GM21717 (cell line): ENCODE measurements at regions not wholly inside any gene's neighbourhood (a gene's known extent, or its start where the extent isn't known, plus 50 kb on each side); places are given as distances from the start of the nearest gene placed in this dataset.
"Not testable (repeated sequence)": the region's sequence is repeated elsewhere in the genome, so short reads cannot be mapped to it uniquely, and the experiment has no call there.

Experiments
- ATAC-seq: cut with Tn5 transposase; IDR thresholded peaks from one replicate; pipeline ENCODE4 v1.9.1; 2021; ENCODE audit warnings: mild to moderate bottlenecking, moderate library complexity; ENCODE audit not compliant: unreplicated experiment

- no peak for ATAC-seq
Measured at GRCh38 chr18:43936176-43936575, 658.9 kb upstream of the SYT4 start.

GRCh38 chr18:43949291-43949690 is 672.0 kb upstream of the SYT4 start:
- ATAC-seq = no peak

GRCh38 chr18:43950062-43950461 is 672.8 kb upstream of the SYT4 start:
- ATAC-seq = no peak

GRCh38 chr18:43952398-43952797 is 675.1 kb upstream of the SYT4 start:
- no peak for ATAC-seq

- ATAC-seq = no peak
Measured at GRCh38 chr18:43961722-43962121, 684.4 kb upstream of the SYT4 start.

- no peak for ATAC-seq
Measured at GRCh38 chr18:43964666-43965065, 687.4 kb upstream of the SYT4 start.

GRCh38 chr18:43965691-43966090 is 688.4 kb upstream of the SYT4 start:
- ATAC-seq = no peak

GRCh38 chr18:43970656-43971055 is 693.4 kb upstream of the SYT4 start:
- no peak for ATAC-seq

GRCh38 chr18:43978174-43978573 is 700.9 kb upstream of the SYT4 start:
- ATAC-seq = no peak

- ATAC-seq = no peak
Measured at GRCh38 chr18:43982582-43982981, 698.1 kb upstream of the SETBP1 start.

- ATAC-seq = not testable (repeated sequence)
Measured at GRCh38 chr18:43987061-43987460, 693.6 kb upstream of the SETBP1 start.

GRCh38 chr18:43992741-43993140 is 687.9 kb upstream of the SETBP1 start:
- ATAC-seq = no peak

- ATAC-seq = no peak
Measured at GRCh38 chr18:43994381-43994780, 686.3 kb upstream of the SETBP1 start.

GRCh38 chr18:44013871-44014270 is 666.8 kb upstream of the SETBP1 start:
- ATAC-seq = no peak

- no peak for ATAC-seq
Measured at GRCh38 chr18:44025421-44025820, 655.3 kb upstream of the SETBP1 start.

GRCh38 chr18:44028109-44028508 is 652.6 kb upstream of the SETBP1 start:
- no peak for ATAC-seq

- no peak for ATAC-seq
Measured at GRCh38 chr18:44031063-44031462, 649.6 kb upstream of the SETBP1 start.

- ATAC-seq = no peak
Measured at GRCh38 chr18:44033144-44033701, 647.5 kb upstream of the SETBP1 start.

- no peak for ATAC-seq
Measured at GRCh38 chr18:44035554-44035953, 645.1 kb upstream of the SETBP1 start.

GRCh38 chr18:44036501-44036900 is 644.2 kb upstream of the SETBP1 start:
- no peak for ATAC-seq

GRCh38 chr18:44039216-44039615 is 641.5 kb upstream of the SETBP1 start:
- no peak for ATAC-seq

GRCh38 chr18:44039826-44040225 is 640.9 kb upstream of the SETBP1 start:
- no peak for ATAC-seq

GRCh38 chr18:44041553-44041952 is 639.1 kb upstream of the SETBP1 start:
- no peak for ATAC-seq
